SJSA1 (cell line): ENCODE measurements at regions not wholly inside any gene's neighbourhood (a gene's known extent, or its start where the extent isn't known, plus 50 kb on each side); places are given as distances from the start of the nearest gene placed in this dataset.

ENCODE experiments used
- DNase-seq, 2 experiments: peaks; one replicate each; pipeline ENCODE4 v3.0.0-alpha.2; 2015 to 2020; ENCODE audit warnings: low spot score in 2 of 2, low read depth in 1 of 2
- H3K27ac ChIP-seq: fragments of 250-450 bp; sonication (Bioruptor Pico); 2 replicates; pipeline ENCODE4 v1.5.1; 2020; ENCODE audit warnings: mild to moderate bottlenecking, moderate library complexity
- H3K27me3 ChIP-seq: fragments of 250-450 bp; sonication (Bioruptor Pico); replicated peaks from 2 replicates; pipeline ENCODE4 v1.5.1; 2020; ENCODE audit warnings: mild to moderate bottlenecking, moderate library complexity
- H3K36me3 ChIP-seq: fragments of 250-450 bp; sonication (Bioruptor Pico); 2 replicates; pipeline ENCODE4 v1.5.1; 2020; ENCODE audit warnings: mild to moderate bottlenecking
- H3K4me1 ChIP-seq: fragments of 250-450 bp; sonication (Bioruptor Pico); replicated peaks from 2 replicates; pipeline ENCODE4 v1.6.1; 2021; ENCODE audit warnings: mild to moderate bottlenecking
- H3K4me3 ChIP-seq: fragments of 250-450 bp; sonication (Bioruptor Pico); 2 replicates; pipeline ENCODE4 v1.5.1; 2020; ENCODE audit warnings: mild to moderate bottlenecking
- H3K9me3 ChIP-seq: fragments of 250-450 bp; sonication (Bioruptor Pico); replicated peaks from 2 replicates; pipeline ENCODE4 v1.5.1; 2020; ENCODE audit warnings: mild to moderate bottlenecking

- Histone ChIP-seq H3K27me3 (no peaks in the 10 kb centered on the region), H3K27ac (no peak overlapping the region), H3K4me1 (no peaks in the 10 kb centered on the region), H3K4me3 (no peak overlapping the region), H3K9me3 (no peaks in the 10 kb centered on the region), H3K36me3 (no peaks in the 10 kb centered on the region)
- DNase-seq, result no peak
Observed at GRCh38 chr6:81643156-81643555, 109.3 kb downstream of the TENT5A start.

GRCh38 chr6:81640891-81641290 is 111.6 kb downstream of the TENT5A start:
- H3K9me3 ChIP-seq, result no peaks in the 10 kb centered on the region
- H3K4me1 ChIP-seq, result no peaks in the 10 kb centered on the region
- no peaks in the 10 kb centered on the region for H3K36me3 ChIP-seq
- no peaks in the 10 kb centered on the region for H3K27me3 ChIP-seq
- H3K4me3 ChIP-seq, result no peak overlapping the region
- no peak overlapping the region for H3K27ac ChIP-seq
- DNase-seq, result no peak

GRCh38 chr6:81640126-81640525 is 112.4 kb downstream of the TENT5A start:
- no peaks in the 10 kb centered on the region for H3K9me3 ChIP-seq
- no peak for DNase-seq

GRCh38 chr6:81638366-81638765 is 114.1 kb downstream of the TENT5A start:
- Histone ChIP-seq H3K27me3 (no peaks in the 10 kb centered on the region), H3K4me3 (no peak overlapping the region), H3K27ac (no peak overlapping the region), H3K9me3 (no peaks in the 10 kb centered on the region), H3K36me3 (no peaks in the 10 kb centered on the region), H3K4me1 (no peaks in the 10 kb centered on the region)
- DNase-seq, result no peak

More at GRCh38 chr6:81640126-81640525, 112.4 kb downstream of the TENT5A start:
- no peaks in the 10 kb centered on the region for H3K4me1 ChIP-seq
- no peak overlapping the region for H3K27ac ChIP-seq
- no peak overlapping the region for H3K4me3 ChIP-seq
- H3K36me3 ChIP-seq, result no peaks in the 10 kb centered on the region
- H3K27me3 ChIP-seq, result no peaks in the 10 kb centered on the region

GRCh38 chr6:81636930-81637568 is 115.4 kb downstream of the TENT5A start:
- DNase-seq, result no peak
- Histone ChIP-seq H3K36me3 (no peaks in the 10 kb centered on the region), H3K27me3 (no peaks in the 10 kb centered on the region)

GRCh38 chr6:81634155-81634880 is 118.2 kb downstream of the TENT5A start:
- no peak overlapping the region for H3K4me3 ChIP-seq
- no peak for DNase-seq
- H3K27ac ChIP-seq, result no peak overlapping the region
- no peaks in the 10 kb centered on the region for H3K27me3 ChIP-seq
- no peaks in the 10 kb centered on the region for H3K36me3 ChIP-seq
- 0 out of 2 replicates have a peak, but pooled peaks cover 3% of the 10 kb centered on the region for H3K9me3 ChIP-seq
- H3K4me1 ChIP-seq, result no peaks in the 10 kb centered on the region

More at GRCh38 chr6:81636930-81637568, 115.4 kb downstream of the TENT5A start:
- Histone ChIP-seq H3K27ac (no peak overlapping the region), H3K4me1 (no peaks in the 10 kb centered on the region), H3K4me3 (no peak overlapping the region), H3K9me3 (no peaks in the 10 kb centered on the region)

GRCh38 chr6:81633391-81633790 is 119.1 kb downstream of the TENT5A start:
- Histone ChIP-seq H3K27me3 (no peaks in the 10 kb centered on the region), H3K4me1 (no peaks in the 10 kb centered on the region), H3K4me3 (no peak overlapping the region), H3K9me3 (0 out of 2 replicates have a peak, but pooled peaks cover 3% of the 10 kb centered on the region), H3K27ac (no peak overlapping the region), H3K36me3 (no peaks in the 10 kb centered on the region)
- DNase-seq, result no peak

GRCh38 chr6:81630719-81631118 is 121.8 kb downstream of the TENT5A start:
- 0 out of 2 replicates have a peak, but pooled peaks cover 3% of the 10 kb centered on the region for H3K9me3 ChIP-seq
- no peaks in the 10 kb centered on the region for H3K36me3 ChIP-seq
- no peak overlapping the region for H3K4me3 ChIP-seq
- no peaks in the 10 kb centered on the region for H3K4me1 ChIP-seq
- H3K27ac ChIP-seq, result no peak overlapping the region
- H3K27me3 ChIP-seq, result no peaks in the 10 kb centered on the region
- no peak for DNase-seq

GRCh38 chr6:81625216-81625615 is 127.3 kb downstream of the TENT5A start:
- Histone ChIP-seq H3K4me1 (no peaks in the 10 kb centered on the region), H3K27ac (no peak overlapping the region), H3K27me3 (no peaks in the 10 kb centered on the region), H3K4me3 (no peak overlapping the region), H3K9me3 (no peaks in the 10 kb centered on the region), H3K36me3 (no peaks in the 10 kb centered on the region)
- no peak for DNase-seq

GRCh38 chr6:81624453-81624852 is 128.0 kb downstream of the TENT5A start:
- Histone ChIP-seq H3K4me3 (no peak overlapping the region), H3K36me3 (no peaks in the 10 kb centered on the region), H3K27me3 (no peaks in the 10 kb centered on the region), H3K27ac (no peak overlapping the region), H3K9me3 (no peaks in the 10 kb centered on the region), H3K4me1 (no peaks in the 10 kb centered on the region)
- DNase-seq, result no peak

- Histone ChIP-seq H3K4me1 (no peaks in the 10 kb centered on the region), H3K27me3 (no peaks in the 10 kb centered on the region), H3K36me3 (no peaks in the 10 kb centered on the region), H3K4me3 (no peak overlapping the region), H3K9me3 (no peaks in the 10 kb centered on the region), H3K27ac (no peak overlapping the region)
- no peak for DNase-seq
Observed at GRCh38 chr6:81623106-81623759, 129.2 kb downstream of the TENT5A start.

GRCh38 chr6:81621816-81622395 is 130.6 kb downstream of the TENT5A start:
- no peak for DNase-seq

GRCh38 chr6:81614292-81614691 is 138.2 kb downstream of the TENT5A start:
- Histone ChIP-seq H3K27me3 (no peaks in the 10 kb centered on the region), H3K27ac (peak overlapping the region; percentile 58), H3K9me3 (no peaks in the 10 kb centered on the region), H3K4me1 (peaks cover 14% of the 10 kb centered on the region), H3K4me3 (no peak overlapping the region), H3K36me3 (no peaks in the 10 kb centered on the region)
- peak in 1 of 2 experiments; percentile 28 for DNase-seq

More at GRCh38 chr6:81621816-81622395, 130.6 kb downstream of the TENT5A start:
- Histone ChIP-seq H3K4me3 (no peak overlapping the region), H3K9me3 (no peaks in the 10 kb centered on the region), H3K27ac (no peak overlapping the region), H3K27me3 (no peaks in the 10 kb centered on the region), H3K4me1 (no peaks in the 10 kb centered on the region), H3K36me3 (no peaks in the 10 kb centered on the region)

- peak in 1 of 2 experiments; percentile 38 for DNase-seq
- H3K27me3 ChIP-seq, result no peaks in the 10 kb centered on the region
- H3K4me1 ChIP-seq, result peaks cover 17% of the 10 kb centered on the region
- H3K4me3 ChIP-seq, result no peak overlapping the region
- H3K36me3 ChIP-seq, result no peaks in the 10 kb centered on the region
- no peaks in the 10 kb centered on the region for H3K9me3 ChIP-seq
- peak overlapping the region; percentile 58 for H3K27ac ChIP-seq
Observed at GRCh38 chr6:81613606-81614005, 138.9 kb downstream of the TENT5A start.
